ENCODE measurements at regions not wholly inside any gene's neighbourhood (a gene's known extent, or its start where the extent isn't known, plus 50 kb on each side); places are given as distances from the start of the nearest gene placed in this dataset.

GRCh38 chr1:104358621-104359020, 608.9 kb downstream of the AMY1C start:
- ChIA-PET CTCF (no interaction called here), POLR2A (no interaction called here)
- ATAC-seq (ENCODE audit: low read depth): no peak
- no peak for TF ChIP-seq CTCF (IDR thresholded peaks at IDR 0.05)
- H3K36me3 Mint-ChIP-seq (ENCODE audit: low read depth): no peaks in the 10 kb centered on the region
- H3K4me1 Mint-ChIP-seq: no peaks in the 10 kb centered on the region
- H3K27ac Mint-ChIP-seq: no peak overlapping the region
- H3K4me3 Mint-ChIP-seq: no peak overlapping the region
- intact Hi-C loops (cut with micrococcal nuclease): no loop called here
- H3K9me3 Mint-ChIP-seq: no peaks in the 10 kb centered on the region
- DNase-seq: no peak
- no peaks in the 10 kb centered on the region for H3K27me3 Mint-ChIP-seq

- peaks cover 4% of the 10 kb centered on the region for H3K9me3 Mint-ChIP-seq
- H3K27ac Mint-ChIP-seq: no peak overlapping the region
- ChIA-PET CTCF (no interaction called here), POLR2A (no interaction called here)
- no peak for DNase-seq
- H3K36me3 Mint-ChIP-seq (ENCODE audit: low read depth): no peaks in the 10 kb centered on the region
- TF ChIP-seq CTCF (IDR thresholded peaks at IDR 0.05): no peak
- H3K4me3 Mint-ChIP-seq: no peak overlapping the region
- H3K4me1 Mint-ChIP-seq: no peaks in the 10 kb centered on the region
- no peak for ATAC-seq (ENCODE audit: low read depth)
- H3K27me3 Mint-ChIP-seq: no peaks in the 10 kb centered on the region
- intact Hi-C loops (cut with micrococcal nuclease): no loop called here
These were observed 628.7 kb downstream of the AMY1C start for GRCh38 chr1:104378414-104378813.

GRCh38 chr1:104380003-104380402, 630.3 kb downstream of the AMY1C start:
- peaks cover 4% of the 10 kb centered on the region for H3K9me3 Mint-ChIP-seq
- ATAC-seq (ENCODE audit: low read depth): no peak
- no peak for DNase-seq
- no peaks in the 10 kb centered on the region for H3K36me3 Mint-ChIP-seq (ENCODE audit: low read depth)
- intact Hi-C loops (cut with micrococcal nuclease): no loop called here
- ChIA-PET CTCF (no interaction called here), POLR2A (no interaction called here)
- H3K27ac Mint-ChIP-seq: no peak overlapping the region
- H3K4me1 Mint-ChIP-seq: no peaks in the 10 kb centered on the region
- TF ChIP-seq CTCF (IDR thresholded peaks at IDR 0.05): no peak
- no peak overlapping the region for H3K4me3 Mint-ChIP-seq
- no peaks in the 10 kb centered on the region for H3K27me3 Mint-ChIP-seq

- CTCF ChIA-PET: no interaction called here
- DNase-seq (no peak), ATAC-seq (ENCODE audit: low read depth) (no peak)
- H3K27ac Mint-ChIP-seq: no peak overlapping the region
- H3K27me3 Mint-ChIP-seq: no peaks in the 10 kb centered on the region
- TF ChIP-seq CTCF (IDR thresholded peaks at IDR 0.05): no peak
- no peaks in the 10 kb centered on the region for H3K9me3 Mint-ChIP-seq
- intact Hi-C loops (cut with micrococcal nuclease): no loop called here
- H3K4me3 Mint-ChIP-seq: no peak overlapping the region
- no peaks in the 10 kb centered on the region for H3K36me3 Mint-ChIP-seq (ENCODE audit: low read depth)
- H3K4me1 Mint-ChIP-seq: no peaks in the 10 kb centered on the region
- POLR2A ChIA-PET: no interaction called here
These were observed 638.2 kb downstream of the AMY1C start for GRCh38 chr1:104387716-104388508.

- intact Hi-C loops (cut with micrococcal nuclease): no loop called here
- H3K9me3 Mint-ChIP-seq: peaks cover 4% of the 10 kb centered on the region
- H3K36me3 Mint-ChIP-seq (ENCODE audit: low read depth): no peaks in the 10 kb centered on the region
- ATAC-seq (ENCODE audit: low read depth) (no peak), DNase-seq (no peak)
- POLR2A ChIA-PET: interaction anchor here (0.6 kb wide), 1 partner anchor 60 kb away, joined by 3 read pairs; no protein-coding TSS in a partner anchor
- CTCF ChIA-PET: no interaction called here
- TF ChIP-seq CTCF (IDR thresholded peaks at IDR 0.05): no peak
- H3K27ac Mint-ChIP-seq: no peak overlapping the region
- H3K27me3 Mint-ChIP-seq: no peaks in the 10 kb centered on the region
- H3K4me3 Mint-ChIP-seq: no peak overlapping the region
- no peaks in the 10 kb centered on the region for H3K4me1 Mint-ChIP-seq
These were observed 642.9 kb downstream of the AMY1C start for GRCh38 chr1:104392552-104392951.

Data from activated B cell treated with CpG ODN at 0.5 μM for 24 hours (primary cell).